Endothelial cell of umbilical vein (primary cell): ENCODE measurements at regions not wholly inside any gene's neighbourhood (a gene's known extent, or its start where the extent isn't known, plus 50 kb on each side); places are given as distances from the start of the nearest gene placed in this dataset.

Experiments
- CTCF ChIP-seq, 2 donors: IDR thresholded peaks; 1 replicate in 1 of 2; 2 replicates in 1 of 2; pipeline ENCODE4 v1.5.1; 2011; ENCODE audit warnings: low read length in 2 of 2, mild to moderate bottlenecking in 2 of 2, moderate library complexity in 2 of 2, control low read depth in 1 of 2, inconsistent platforms in 1 of 2, low read depth in 1 of 2; ENCODE audit not compliant: insufficient read depth in 1 of 2; ENCODE audit errors: extremely low read depth in 1 of 2
- FOS ChIP-seq: IDR thresholded peaks from 2 replicates; pipeline ENCODE4 v1.6.1; 2011; ENCODE audit warnings: mild to moderate bottlenecking, low read length, moderate library complexity, borderline replicate concordance; ENCODE audit not compliant: insufficient read depth
- POLR2A ChIP-seq: IDR thresholded peaks from 2 replicates; pipeline ENCODE4 v1.6.1; 2012; ENCODE audit warnings: low read depth, mild to moderate bottlenecking, control low read depth, low read length
- POLR2AphosphoS5 ChIP-seq: IDR thresholded peaks from 2 replicates; pipeline ENCODE4 v1.6.1; 2012; ENCODE audit warnings: low read depth, mild to moderate bottlenecking, control low read depth, low read length, moderate library complexity; ENCODE audit not compliant: insufficient read depth

- TF ChIP-seq POLR2A (no peak), CTCF (IDR thresholded peaks at IDR 0.05; ENCODE audit: extremely low read depth in 1 of 2, insufficient read depth in 1 of 2, low read depth in 1 of 2, low read length in 2 of 2) (no peak), POLR2AphosphoS5 (no peak), FOS (no peak)
Observed at GRCh38 chr3:161576714-161577510, 80.3 kb downstream of the OTOL1 start.
